Endothelial cell of umbilical vein (primary cell): ENCODE measurements at regions not wholly inside any gene's neighbourhood (a gene's known extent, or its start where the extent isn't known, plus 50 kb on each side); places are given as distances from the start of the nearest gene placed in this dataset.
"Not testable (repeated sequence)": the region's sequence is repeated elsewhere in the genome, so short reads cannot be mapped to it uniquely, and the experiment has no call there.

Experiments
- BruUV-seq: library from RNA; stranded (reverse); fragments of 400-500 nt; replicated peaks from 2 replicates; lab custom pipeline; 2021; lab: Mats Ljungman, UMichigan
- CTCF ChIA-PET: fragments of 300-600, 350-600 bp; sonication (Branson Sonifier 250); formaldehyde crosslinking; loops from one replicate; lab custom pipeline; 2021; ENCODE audit warnings: antibody characterized with exemption, inconsistent platforms; lab: Charles Lee
- POLR2A ChIA-PET: fragments of 300-600, 350-600 bp; sonication (Branson Sonifier 250); formaldehyde crosslinking; loops from one replicate; lab custom pipeline; 2021; ENCODE audit warnings: antibody characterized with exemption, inconsistent platforms; lab: Charles Lee
- DNase-seq: peaks from one replicate; pipeline ENCODE4 v3.0.0-alpha.2; 2011; ENCODE audit warnings: low read depth, low spot score
- FAIRE-seq: peaks from 2 replicates; lab custom pipeline; 2011; peaks lifted over from hg19 to GRCh38; lab: Jason Lieb, UNC
- H2AFZ ChIP-seq: 2 replicates; pipeline ENCODE4 v1.6.0; 2012; ENCODE audit warnings: low read depth, low read length, control low read depth, inconsistent platforms
- H3K27ac ChIP-seq: 2 replicates; pipeline ENCODE4 v1.5.1; 2011; ENCODE audit warnings: low read depth, mild to moderate bottlenecking, control low read depth, low read length, moderate library complexity; ENCODE audit not compliant: insufficient read depth
- H3K27me3 ChIP-seq, 2 experiments: 2 replicates each; pipeline versions ENCODE4 v1.6.0 to v1.6.1; 2011; ENCODE audit warnings: low read length in 2 of 2, mixed read lengths in 1 of 2; ENCODE audit not compliant: control insufficient read depth in 2 of 2, insufficient read depth in 2 of 2
- H3K36me3 ChIP-seq, 2 experiments: 2 replicates in 1 of 2; 3 replicates in 1 of 2; pipeline ENCODE4 v1.5.1; 2011; ENCODE audit warnings: low read length in 2 of 2, mild to moderate bottlenecking in 1 of 2, moderate library complexity in 1 of 2; ENCODE audit not compliant: control insufficient read depth in 2 of 2, insufficient read depth in 2 of 2; ENCODE audit errors: extremely low read depth in 1 of 2
- H3K4me1 ChIP-seq: 3 replicates; pipeline ENCODE4 v1.5.1; 2011; ENCODE audit warnings: mild to moderate bottlenecking, low read length; ENCODE audit not compliant: control insufficient read depth, insufficient read depth; ENCODE audit errors: extremely low read depth
- H3K4me2 ChIP-seq: 2 replicates; pipeline ENCODE4 v1.6.1; 2011; ENCODE audit warnings: low read length, control low read depth, mixed read lengths; ENCODE audit not compliant: insufficient read depth
- H3K4me3 ChIP-seq, 3 experiments: fragments of 200-600 bp in 1 of 3; sonication (generic), shearing (Covaris generic) in 1 of 3; replicated peaks in 1 of 3; 2 replicates each; pipeline ENCODE4 v1.5.1; 2011 to 2016; ENCODE audit warnings: control low read depth in 3 of 3, low read length in 3 of 3, mild to moderate bottlenecking in 2 of 3, inconsistent platforms in 1 of 3, low read depth in 1 of 3, moderate library complexity in 1 of 3; ENCODE audit not compliant: insufficient read depth in 1 of 3
- H3K79me2 ChIP-seq: 2 replicates; pipeline ENCODE4 v1.6.0; 2012; ENCODE audit warnings: low read length, inconsistent platforms; ENCODE audit not compliant: control insufficient read depth, insufficient read depth
- H3K9ac ChIP-seq: replicated peaks from 2 replicates; pipeline ENCODE3; 2011; ENCODE audit warnings: low read length, control low read depth; ENCODE audit not compliant: insufficient read depth; ENCODE audit errors: extremely low read depth
- H3K9me1 ChIP-seq: replicated peaks from 3 replicates; pipeline ENCODE4 v1.6.0; 2011; ENCODE audit warnings: mild to moderate bottlenecking, low read length; ENCODE audit not compliant: control insufficient read depth, insufficient read depth; ENCODE audit errors: extremely low read depth
- H3K9me3 ChIP-seq: replicated peaks from 2 replicates; pipeline ENCODE4 v1.5.1; 2012; ENCODE audit warnings: low read length, inconsistent platforms; ENCODE audit not compliant: control insufficient read depth, insufficient read depth
- H4K20me1 ChIP-seq: replicated peaks from 2 replicates; pipeline ENCODE3; 2011; ENCODE audit warnings: mild to moderate bottlenecking, low read length; ENCODE audit not compliant: control insufficient read depth, insufficient read depth; ENCODE audit errors: extremely low read depth
- CTCF ChIP-seq, 2 donors: IDR thresholded peaks; 1 replicate in 1 of 2; 2 replicates in 1 of 2; pipeline ENCODE4 v1.5.1; 2011; ENCODE audit warnings: low read length in 2 of 2, mild to moderate bottlenecking in 2 of 2, moderate library complexity in 2 of 2, control low read depth in 1 of 2, inconsistent platforms in 1 of 2, low read depth in 1 of 2; ENCODE audit not compliant: insufficient read depth in 1 of 2; ENCODE audit errors: extremely low read depth in 1 of 2
- EZH2 ChIP-seq: IDR thresholded peaks from 2 replicates; pipeline ENCODE4 v1.6.1; 2012; ENCODE audit warnings: borderline replicate concordance, low read depth, mild to moderate bottlenecking, moderate library complexity, low read length, inconsistent platforms; ENCODE audit not compliant: severe bottlenecking
- FOS ChIP-seq: IDR thresholded peaks from 2 replicates; pipeline ENCODE4 v1.6.1; 2011; ENCODE audit warnings: mild to moderate bottlenecking, low read length, moderate library complexity, borderline replicate concordance; ENCODE audit not compliant: insufficient read depth
- GATA2 ChIP-seq: IDR thresholded peaks from 2 replicates; pipeline ENCODE4 v1.7.0; 2011; ENCODE audit warnings: low read depth, mild to moderate bottlenecking, moderate library complexity, mixed read lengths, low read length; ENCODE audit not compliant: insufficient read length, insufficient read depth
- JUN ChIP-seq: IDR thresholded peaks from 2 replicates; pipeline ENCODE4 v1.6.1; 2011; ENCODE audit warnings: borderline replicate concordance, low read depth; ENCODE audit not compliant: insufficient read length, insufficient read depth
- MAX ChIP-seq: IDR thresholded peaks from 2 replicates; pipeline ENCODE4 v1.6.1; 2011; ENCODE audit not compliant: insufficient read depth, insufficient read length
- MYC ChIP-seq: IDR thresholded peaks from one replicate; pipeline ENCODE4 v1.6.1; 2011; ENCODE audit warnings: mild to moderate bottlenecking, low read depth, low read length
- POLR2A ChIP-seq: IDR thresholded peaks from 2 replicates; pipeline ENCODE4 v1.6.1; 2012; ENCODE audit warnings: low read depth, mild to moderate bottlenecking, control low read depth, low read length
- POLR2AphosphoS5 ChIP-seq: IDR thresholded peaks from 2 replicates; pipeline ENCODE4 v1.6.1; 2012; ENCODE audit warnings: low read depth, mild to moderate bottlenecking, control low read depth, low read length, moderate library complexity; ENCODE audit not compliant: insufficient read depth
- dilution Hi-C: fragments of 300-500 bp; cut with MboI; formaldehyde crosslinking; loops from one replicate; pipeline ENCODE4 v1.15.0; 2019; ENCODE audit warnings: low sequenced_read_pairs; ENCODE audit not compliant: extremely low pct_ligation_motif_present
- intact Hi-C: fragments of 100-400 bp; cut with micrococcal nuclease; formaldehyde crosslinking; loops from one replicate; pipeline ENCODE4 v1.10.0; 2022

- H3K36me3 ChIP-seq, H4K20me1 ChIP-seq, DNase-seq, H3K27ac ChIP-seq, H3K4me1 ChIP-seq, intact Hi-C loops, FAIRE-seq, H3K9ac ChIP-seq, H3K4me2 ChIP-seq, H2AFZ ChIP-seq, H3K4me3 ChIP-seq, H3K9me1 ChIP-seq, BruUV-seq, dilution Hi-C loops, H3K79me2 ChIP-seq, CTCF ChIA-PET, POLR2A ChIA-PET, H3K9me3 ChIP-seq: not testable (repeated sequence)
- peaks cover 22 to 29% of the 10 kb centered on the region in 2 experiments for H3K27me3 ChIP-seq
Measured at GRCh38 chr15:58365098-58365497, 66.7 kb upstream of the LIPC start.

GRCh38 chr15:58369261-58369701, 62.5 kb upstream of the LIPC start:
- H2AFZ ChIP-seq, result no peak overlapping the region
- no peaks in the 10 kb centered on the region for H4K20me1 ChIP-seq
- no peaks in the 10 kb centered on the region for H3K36me3 ChIP-seq
- peaks cover 3 to 8% of the 10 kb centered on the region in 2 experiments for H3K27me3 ChIP-seq
- no peaks in the 10 kb centered on the region for H3K79me2 ChIP-seq
- no peak for DNase-seq
- ChIA-PET POLR2A (interaction anchor here (0.7 kb wide), 1 partner anchor 77 kb away, joined by 5 read pairs; no protein-coding TSS in a partner anchor), CTCF (no interaction called here)
- intact Hi-C loops (no loop called here), dilution Hi-C loops (no loop called here)
- H3K4me3 ChIP-seq, result no peak overlapping the region
- H3K4me2 ChIP-seq, result no peak overlapping the region
- no TSS peak for BruUV-seq
- H3K9me3 ChIP-seq, result no peaks in the 10 kb centered on the region
- H3K27ac ChIP-seq, result no peak overlapping the region
- H3K9ac ChIP-seq, result no peak overlapping the region
- no peaks in the 10 kb centered on the region for H3K4me1 ChIP-seq
- no peak for FAIRE-seq
- TF ChIP-seq MYC (no peak), FOS (no peak), JUN (no peak), EZH2 (no peak), GATA2 (no peak), MAX (no peak), POLR2A (no peak), POLR2AphosphoS5 (no peak), CTCF (IDR thresholded peaks at IDR 0.05; ENCODE audit: extremely low read depth in 1 of 2, insufficient read depth in 1 of 2, low read depth in 1 of 2, low read length in 2 of 2) (no peak)
- H3K9me1 ChIP-seq, result no peaks in the 10 kb centered on the region
